Stimulated activated CD8-positive, alpha-beta memory T cell treated with anti-CD3 and anti-CD28 coated beads, Interleukin-15, amount 100 ng/mL, for 24 hours (primary cell): ENCODE measurements at regions not wholly inside any gene's neighbourhood (a gene's known extent, or its start where the extent isn't known, plus 50 kb on each side); places are given as distances from the start of the nearest gene placed in this dataset.

Source experiments
- DNase-seq: peaks from one replicate; pipeline ENCODE4 v3.0.0-alpha.2; 2020; ENCODE audit warnings: low read depth

DNA sequence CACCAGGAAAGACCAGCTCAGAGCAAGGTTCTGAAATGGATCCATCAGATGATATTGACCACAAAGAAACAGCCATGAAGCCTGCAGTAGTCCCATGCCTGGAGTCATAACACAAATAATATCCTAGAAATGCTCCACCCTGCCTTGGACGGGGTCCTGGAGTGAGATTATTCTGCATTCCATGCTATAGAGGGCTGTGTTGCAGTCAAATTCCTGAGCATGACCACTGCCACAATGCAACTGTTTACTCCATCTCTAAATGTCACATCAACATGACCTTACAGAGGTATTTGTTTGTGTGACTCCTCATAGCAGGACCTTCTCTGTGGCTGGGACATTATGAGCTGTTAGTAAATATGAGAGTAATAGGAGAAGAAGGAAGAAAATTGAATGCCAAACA is 257.5 kb upstream of the TCF21 start:
- no peak for DNase-seq

DNA sequence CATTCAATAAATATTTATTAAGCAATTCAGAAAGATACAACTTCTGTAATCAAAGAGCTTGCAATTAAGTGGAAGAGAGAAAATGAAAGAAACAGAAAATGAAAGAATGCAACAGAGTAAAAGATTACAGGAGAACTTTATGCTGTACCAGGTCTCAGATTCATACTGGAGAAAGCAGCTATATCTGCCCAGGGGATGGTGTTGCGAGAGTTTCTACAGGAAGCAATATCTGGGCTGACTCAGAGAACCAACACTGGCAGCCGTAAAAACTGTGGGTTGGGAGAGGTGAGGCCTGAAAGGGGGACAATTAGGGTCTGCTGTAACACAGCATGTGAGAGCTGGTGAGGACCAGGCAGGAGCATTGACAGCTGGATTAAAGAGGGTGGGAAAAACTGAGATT is 256.7 kb upstream of the TCF21 start:
- DNase-seq = no peak

DNA sequence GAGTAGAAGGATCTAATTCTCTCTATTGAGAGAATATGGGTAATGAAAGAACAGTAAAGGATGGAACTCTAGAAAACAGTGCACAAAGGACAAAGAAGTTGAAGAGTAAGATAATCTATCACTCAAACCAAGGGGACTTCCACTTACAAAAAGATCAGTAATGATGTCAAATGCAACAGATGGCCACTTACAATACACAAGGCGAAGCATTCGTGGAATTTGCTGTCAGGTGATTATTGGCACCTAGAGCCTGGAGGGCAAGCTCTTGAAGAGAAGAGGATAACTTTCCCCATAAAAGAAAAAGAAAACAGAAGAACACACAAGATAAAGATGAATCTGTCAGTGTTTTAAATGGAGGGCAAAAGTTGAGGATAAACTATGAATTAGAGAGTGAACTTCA is 256.0 kb upstream of the TCF21 start:
- DNase-seq = no peak

DNA sequence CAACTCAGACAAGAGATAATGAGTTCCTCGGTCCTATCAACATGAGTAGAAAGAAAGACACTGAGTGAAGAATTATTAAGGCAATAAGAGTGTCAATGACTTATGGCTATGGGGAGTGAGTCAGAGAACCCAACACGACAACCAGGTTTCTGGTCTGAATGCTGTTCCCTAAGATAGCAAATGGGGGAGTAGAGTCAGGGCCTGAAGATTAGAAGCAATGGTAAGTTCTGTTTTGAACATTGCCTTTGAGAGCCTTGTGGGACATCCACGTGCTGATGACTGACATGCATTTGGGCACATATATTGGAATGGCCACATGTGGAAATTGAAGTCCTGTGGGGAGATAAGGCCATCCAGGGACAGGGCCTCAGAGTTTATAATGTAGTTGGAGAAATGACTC is 254.4 kb upstream of the TCF21 start:
- DNase-seq = no peak

DNA sequence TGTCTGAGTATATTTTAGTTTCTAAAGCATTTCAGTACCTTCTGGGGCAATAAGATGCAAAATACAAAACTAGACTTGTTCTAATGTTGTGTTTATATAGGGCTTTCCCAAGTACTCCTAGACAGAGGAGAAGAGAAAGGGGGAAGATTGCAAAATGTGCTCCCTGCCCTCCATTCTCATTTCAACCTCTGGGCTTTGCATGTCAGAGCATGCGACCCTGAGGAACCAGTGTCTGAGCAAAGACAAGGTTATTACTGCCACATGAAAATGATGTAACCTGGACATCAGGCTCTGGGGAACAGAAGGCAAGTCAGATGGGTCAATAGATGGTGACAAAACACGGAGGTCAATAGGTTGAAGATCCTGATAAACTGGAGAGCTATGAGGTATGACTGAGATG is 253.5 kb upstream of the TCF21 start:
- no peak for DNase-seq

DNA sequence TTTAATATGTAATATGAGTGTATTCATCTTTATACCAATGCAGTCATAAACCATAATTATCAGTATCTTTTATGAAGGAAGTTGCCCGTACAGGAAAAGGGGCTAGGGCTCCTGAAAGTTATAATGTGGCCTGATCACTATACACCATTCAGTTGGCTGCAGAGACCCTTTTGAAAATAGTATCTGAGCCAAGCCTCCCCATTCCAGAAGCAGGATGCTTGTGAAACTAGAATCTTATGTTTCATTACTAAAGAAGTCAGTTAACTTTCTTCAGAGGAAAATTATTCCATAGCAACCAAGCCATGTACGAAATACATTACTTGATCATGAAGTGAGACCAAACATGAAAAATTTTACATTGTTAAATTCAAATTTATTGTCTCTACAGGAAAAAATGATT is 251.5 kb upstream of the TCF21 start:
- DNase-seq = no peak

DNA sequence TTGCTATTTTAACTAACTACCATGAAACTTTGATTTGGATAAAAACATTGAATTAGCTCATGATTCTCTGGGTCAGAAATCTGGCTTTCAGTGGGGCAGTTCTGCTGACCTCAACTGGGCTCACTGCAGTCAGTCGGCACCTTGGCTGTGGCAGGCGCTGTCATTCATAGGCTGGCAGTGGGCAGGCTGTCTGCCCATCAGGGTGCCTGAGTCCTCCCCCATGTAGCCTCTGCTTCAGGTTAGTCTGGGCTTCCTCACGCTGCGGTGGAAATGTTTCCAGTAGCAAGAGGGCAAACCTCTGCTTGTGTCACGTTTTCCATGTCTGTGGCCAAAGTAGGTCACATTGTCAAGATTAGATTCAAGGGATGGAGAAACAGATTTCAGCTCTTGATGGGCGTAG is 251.0 kb upstream of the TCF21 start:
- no peak for DNase-seq

DNA sequence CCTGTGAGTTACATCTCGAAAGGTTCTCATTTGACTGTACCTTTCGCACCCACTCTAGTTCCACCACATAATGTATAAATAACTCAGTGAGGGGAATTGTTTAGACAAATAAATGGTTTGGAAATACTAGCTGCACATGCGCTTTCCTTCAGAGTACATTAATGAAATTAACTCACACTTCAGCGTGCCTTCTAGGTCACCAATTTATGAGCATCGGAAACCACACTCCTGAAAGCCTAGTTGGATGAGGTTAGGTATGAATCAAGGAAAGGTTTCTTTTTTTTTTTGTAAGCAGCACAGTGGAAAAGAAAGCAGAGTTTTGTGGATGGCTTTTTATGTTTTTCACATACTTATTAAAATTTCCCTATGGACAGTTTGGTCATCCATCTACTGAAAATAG is 247.8 kb upstream of the TCF21 start:
- DNase-seq = no peak

DNA sequence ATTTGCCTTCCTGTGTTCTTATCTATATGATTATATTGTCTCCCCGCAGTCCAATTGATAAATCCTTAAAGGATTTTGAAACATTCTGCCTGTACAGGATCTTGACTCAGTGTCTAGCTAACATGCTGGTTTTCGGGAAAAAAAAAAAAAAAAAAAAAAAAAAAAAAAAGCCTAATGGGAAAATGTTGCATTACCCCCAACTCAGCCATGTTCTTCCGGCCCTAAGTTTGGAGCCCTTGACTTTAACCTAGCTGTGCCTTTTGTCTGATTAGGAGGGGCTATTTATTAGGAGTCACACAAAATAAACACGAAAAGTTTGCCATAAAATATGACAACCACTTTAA is 244.4 kb upstream of the TCF21 start:
- DNase-seq = no peak

DNA sequence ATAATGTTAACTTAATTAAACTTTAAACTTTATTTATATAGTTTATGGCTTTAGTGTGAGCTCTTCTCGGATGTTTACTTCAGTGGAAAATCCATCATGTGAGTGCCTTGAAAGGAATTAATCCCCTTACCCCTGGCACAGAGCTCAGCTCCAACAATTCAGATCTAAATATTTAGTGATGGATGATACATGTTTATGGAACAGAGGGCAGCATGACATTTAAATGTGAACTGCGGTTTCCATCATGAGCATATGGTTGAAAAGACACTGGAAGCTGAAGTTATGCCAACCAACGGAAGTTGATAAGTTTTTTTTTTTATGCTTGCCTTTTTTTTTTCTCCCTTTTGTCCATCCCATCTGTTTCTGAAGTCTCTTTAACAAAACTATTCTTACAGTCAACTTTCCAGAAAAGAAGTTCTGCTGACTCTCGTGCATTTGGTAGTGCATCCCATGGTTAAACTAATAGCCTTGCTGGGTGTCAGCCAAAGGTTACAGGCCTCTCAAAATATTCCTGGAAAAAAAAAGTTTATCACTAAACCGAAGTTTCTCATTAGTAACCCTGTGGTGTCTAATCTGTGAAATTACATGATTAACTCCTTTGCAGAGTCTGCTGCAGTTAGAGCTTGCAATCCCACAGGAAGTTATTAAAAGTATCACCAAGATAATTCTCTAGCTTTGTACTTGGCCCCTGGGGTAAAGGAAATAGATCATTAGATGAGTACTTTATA is 243.9 kb upstream of the TCF21 start:
- no peak for DNase-seq

DNA sequence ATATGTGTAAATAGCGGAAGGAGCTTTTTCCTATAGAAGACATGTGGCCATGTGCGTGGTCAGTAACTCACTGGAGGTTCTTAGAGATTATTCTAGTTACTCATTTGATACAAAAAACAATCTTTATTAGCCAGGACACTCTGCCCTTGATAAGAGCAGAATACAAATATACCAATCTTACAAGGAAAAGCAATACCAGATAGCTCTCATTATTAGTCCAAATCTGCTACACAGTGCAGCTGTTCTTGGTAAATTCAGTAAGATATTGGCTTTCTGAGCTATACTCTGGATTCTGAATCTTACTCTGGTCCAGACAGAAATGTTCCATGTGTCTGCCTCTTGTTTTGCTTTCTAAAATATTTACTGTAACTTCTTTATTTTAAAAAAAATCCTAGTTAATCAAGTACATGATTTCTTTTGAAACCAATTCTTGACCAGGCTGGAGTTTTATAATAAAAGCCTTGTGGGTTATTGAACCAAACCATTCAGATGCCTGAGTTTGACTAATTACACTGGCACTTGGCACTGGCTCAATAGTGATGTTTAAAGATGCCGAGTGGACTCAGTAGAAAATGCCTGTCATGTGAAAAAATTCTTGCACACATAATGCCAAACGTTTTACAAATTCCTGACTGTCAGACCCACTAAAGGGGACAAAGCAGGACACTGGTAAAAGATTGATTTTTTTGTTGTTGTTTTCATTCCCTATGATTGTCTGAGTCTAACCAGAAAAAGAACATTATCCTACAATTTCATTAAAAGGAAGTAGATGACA is 242.8 kb upstream of the TCF21 start:
- DNase-seq = no peak

DNA sequence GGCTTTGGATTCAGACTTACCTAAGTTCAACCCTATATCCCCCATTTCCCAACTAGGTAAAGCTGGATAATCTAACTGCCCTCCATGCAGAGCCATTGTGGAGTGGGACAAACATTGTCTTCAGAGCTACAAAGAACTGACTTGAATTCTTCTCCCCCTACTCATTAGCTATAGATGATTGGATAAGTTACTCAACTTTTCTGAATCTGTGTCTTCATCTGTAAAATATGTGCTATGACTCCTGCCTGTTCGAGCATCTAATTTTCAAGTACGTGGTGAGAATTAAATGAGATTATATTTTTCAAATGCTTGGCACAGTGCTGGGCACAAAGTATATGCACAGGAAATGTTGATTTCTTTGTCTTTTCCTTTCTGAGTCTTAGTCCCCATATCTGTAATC is 240.3 kb upstream of the TCF21 start:
- no peak for DNase-seq

DNA sequence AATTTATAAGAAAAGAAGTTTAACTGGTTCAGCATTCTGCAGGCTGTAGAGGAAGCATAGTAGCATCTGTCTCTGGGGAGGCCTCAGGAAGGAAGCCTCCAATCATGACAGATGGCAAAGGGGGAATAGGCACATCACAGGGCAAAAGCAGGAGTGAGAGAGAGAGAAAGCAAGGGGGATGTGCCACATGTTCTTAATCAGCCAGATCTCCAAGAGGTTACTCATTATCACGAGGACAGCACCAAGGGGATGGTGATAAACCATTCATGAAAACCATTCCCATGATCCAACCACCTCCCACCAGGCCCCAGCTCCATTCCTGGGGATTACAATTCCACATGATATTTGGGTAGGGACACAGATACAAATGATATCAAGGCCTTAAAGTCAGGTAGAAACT is 217.5 kb upstream of the TCF21 start:
- no peak for DNase-seq

DNA sequence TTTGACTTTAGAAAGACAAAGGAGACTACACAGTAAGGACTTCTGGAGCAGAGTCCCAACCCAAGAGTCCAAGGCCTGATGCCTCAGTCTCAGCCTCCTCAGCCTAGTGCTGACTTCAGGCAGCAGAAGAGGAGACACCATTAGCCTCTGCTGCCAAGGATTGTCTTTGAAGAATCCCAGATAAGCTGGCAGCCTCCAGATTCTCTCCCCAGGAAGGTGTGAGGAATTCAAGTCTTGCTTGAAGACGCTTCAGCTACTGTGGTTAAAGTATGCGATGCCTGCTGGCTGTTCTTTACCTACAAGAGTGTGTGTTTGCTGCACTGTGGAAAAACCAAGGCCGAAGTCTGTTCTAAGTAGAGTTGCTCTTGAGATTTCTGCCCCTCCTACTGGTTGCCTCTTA is 215.9 kb upstream of the TCF21 start:
- no peak for DNase-seq

DNA sequence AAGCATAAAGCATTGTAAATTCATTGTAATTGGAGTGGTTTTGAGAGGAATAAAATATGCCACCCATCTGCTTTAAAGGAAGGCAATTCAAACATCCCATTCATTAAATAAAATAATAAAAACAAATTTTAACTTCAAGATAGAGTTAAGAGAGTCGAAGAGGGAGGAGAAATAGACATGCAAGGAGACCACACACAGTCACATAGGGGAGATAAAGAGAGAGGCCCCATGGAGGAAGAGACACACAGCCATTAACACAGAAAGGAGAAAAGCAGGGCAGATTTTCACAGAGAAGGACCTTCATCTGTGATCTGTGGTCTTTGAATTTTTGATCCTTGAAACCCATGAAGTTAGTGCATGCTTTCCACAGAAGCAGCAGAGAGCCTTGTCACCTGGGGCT is 214.3 kb upstream of the TCF21 start:
- no peak for DNase-seq

DNA sequence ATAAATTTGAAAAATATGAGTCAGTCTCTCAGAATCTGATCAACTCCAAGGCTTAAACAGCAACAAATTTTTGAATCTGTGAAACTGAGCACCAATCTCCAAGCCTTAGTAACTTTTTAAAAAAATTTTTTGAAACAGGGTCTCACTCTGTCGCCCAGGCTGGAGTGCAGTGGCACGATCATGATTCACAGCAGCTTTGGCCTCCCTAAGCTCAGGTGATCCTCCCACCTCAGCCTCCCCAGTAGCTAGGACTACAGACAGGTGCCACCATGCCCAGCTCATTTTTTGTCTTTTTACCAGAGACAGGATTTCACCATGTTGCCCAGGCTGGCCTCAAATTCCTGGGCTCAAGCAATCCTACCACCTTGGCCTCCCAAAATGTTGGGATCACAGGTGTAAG is 207.9 kb upstream of the TCF21 start:
- DNase-seq = no peak

DNA sequence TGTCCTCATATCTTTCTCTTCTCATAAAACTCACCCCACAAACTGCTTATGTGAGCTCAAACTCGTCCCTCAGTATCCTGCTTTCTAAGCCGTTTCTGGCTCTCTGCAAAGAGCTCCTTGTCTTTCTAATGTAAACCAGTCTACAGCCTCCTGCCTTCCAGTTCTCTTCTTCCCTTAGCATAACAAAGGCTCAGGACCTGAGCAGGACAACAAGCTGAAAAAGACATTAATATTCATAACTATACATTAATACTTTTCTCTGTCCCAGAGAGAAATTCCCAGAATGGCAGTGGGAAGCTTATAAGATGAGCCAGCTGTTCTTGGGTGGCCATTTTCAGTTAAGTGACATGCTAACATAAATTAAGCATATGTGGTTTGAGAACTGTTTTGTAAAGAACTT is 207.0 kb upstream of the TCF21 start:
- DNase-seq = no peak

DNA sequence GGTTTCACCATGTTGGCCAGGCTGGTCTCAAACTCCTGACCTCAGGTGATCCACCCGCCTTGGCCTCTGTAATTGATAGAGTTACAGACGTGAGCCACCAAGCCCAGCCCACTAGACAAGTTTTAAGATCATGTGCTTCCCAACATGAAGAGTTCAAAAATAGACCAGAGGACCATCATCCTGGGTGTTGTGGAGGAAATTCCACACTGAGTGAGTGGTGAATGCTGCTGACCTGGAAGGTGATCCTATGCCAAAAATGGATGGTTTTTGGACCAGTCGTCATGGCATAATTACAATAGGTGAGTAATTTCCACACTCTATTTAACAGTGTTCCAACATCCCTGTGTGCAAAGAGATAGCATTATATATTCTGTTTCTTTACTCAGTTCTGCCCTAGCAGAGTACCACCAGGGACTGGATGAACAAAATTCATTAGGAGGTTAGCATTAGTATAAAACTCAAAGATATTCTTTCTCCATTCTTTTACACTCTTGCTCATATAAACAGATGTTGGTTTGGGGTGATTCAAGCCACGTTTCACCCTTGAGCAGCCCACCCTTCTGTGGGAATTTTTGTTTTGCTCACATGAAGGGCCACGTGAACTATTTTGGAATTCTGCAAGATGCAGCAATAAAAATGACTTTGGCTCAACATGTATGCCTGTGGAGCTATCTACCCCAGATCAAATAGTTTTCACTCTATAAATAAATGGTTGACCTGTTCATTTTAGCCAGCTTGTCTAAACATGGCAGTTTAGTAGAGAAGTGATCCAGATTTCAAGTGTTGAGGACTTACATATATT is 206.2 kb upstream of the TCF21 start:
- DNase-seq = no peak

DNA sequence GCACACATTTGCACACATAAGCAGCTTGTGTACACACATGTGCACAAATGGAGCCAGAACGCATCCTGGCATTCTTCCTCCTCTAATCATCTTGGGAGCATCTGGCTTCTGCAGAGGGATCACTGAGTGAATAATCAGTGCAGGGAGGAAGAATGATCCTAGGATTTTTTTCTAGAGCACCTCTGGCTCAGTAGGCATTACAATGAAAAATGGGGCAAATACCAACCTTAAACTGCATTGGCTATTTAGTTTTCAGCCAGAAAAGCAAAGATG is 205.7 kb upstream of the TCF21 start:
- DNase-seq = no peak

DNA sequence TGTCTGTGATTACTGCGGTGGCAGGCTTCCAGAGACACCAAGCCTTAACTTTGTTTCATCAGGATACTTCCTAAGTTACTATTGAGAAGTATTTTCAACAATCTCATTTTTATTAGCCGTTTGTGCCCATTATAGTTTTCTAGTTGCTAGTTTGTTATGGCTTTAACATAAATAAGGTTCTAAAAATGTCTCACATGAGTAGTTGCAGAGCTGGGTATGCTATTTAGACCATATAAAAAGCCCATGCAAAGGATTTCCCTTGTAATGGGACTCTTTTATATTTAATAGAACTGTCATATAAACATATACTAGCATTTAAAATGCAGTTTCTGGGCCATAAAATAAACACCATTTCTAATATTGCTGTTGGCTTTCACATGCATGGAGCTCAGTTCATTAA is 205.3 kb upstream of the TCF21 start:
- no peak for DNase-seq

DNA sequence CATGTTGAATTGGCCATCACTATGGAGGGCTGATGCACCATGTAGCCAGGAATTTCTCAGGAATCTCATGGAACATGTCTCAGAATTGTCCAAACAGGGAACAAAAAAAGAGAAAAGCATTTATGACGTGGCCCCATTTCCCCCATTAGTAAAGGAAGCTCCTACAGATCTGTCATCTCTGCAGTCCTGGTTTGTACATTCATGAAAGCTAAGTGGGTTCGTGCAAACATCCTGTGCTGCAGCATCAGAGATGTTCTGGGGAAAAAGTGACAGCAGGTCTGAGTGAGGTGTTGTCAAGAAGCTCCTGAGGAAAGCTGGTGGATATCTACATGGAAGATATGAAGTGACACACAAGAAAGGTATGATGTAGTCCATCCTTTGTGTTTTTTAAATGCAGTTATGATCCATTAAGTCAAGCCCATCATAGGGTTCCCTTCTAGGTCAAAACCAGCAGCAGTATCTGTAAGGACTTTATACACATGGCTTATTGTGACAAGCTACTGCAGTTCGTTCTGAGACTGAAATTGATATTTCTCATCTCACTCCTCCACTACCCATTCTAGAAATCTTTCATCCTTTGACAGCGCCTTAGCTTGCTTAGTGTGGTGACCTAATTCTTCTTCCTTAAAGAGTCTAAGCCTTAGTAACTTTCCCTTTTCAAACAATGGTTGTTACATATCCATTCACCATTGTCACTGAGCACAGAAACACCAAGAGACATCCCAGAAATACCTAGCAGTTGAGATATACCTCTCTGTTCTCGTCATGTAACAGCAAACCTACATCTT is 200.0 kb upstream of the TCF21 start:
- no peak for DNase-seq

DNA sequence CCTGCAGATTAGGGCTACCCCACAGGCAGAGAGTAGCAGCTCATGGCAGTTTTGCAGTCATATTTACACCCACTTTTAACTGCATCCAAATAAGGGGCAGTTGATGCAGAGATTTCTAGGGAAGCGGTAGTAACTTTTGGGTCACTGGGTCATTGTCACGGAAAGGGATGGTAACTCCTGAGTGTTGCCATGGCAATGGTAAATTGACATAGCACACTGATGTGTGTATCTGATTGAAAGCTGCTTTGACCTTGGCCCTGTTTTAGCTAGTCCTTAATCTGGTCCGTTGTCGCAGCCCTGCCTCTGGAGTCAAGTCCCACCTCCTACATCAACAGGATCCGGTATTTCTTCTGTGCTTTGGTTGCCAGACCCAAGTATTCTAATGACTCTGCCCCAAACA is 199.1 kb upstream of the TCF21 start:
- DNase-seq = no peak

DNA sequence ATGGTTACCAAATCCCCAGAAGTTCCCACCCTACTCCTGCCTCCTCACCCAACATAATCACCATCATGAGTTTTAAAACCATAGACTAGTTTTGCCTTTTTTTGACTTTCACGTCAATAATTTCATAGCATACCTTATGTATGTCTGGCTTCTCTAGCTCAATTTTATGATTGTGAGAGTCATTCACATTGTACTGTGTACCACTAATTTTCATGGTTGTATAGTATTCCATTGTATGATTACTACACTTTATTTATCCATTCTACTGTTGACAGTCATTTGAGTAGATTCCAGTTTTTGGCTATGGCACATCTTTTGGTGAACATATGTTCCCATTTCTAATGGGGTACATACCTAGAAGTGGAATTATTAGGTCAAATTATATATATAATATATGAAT is 195.3 kb upstream of the TCF21 start:
- no peak for DNase-seq
